ENCODE measurements at regions not wholly inside any gene's neighbourhood (a gene's known extent, or its start where the extent isn't known, plus 50 kb on each side); places are given as distances from the start of the nearest gene placed in this dataset.
A peak's percentile ranks its signal among the peaks of the same experiment; 100 is the strongest.
"Not testable (repeated sequence)": the region's sequence is repeated elsewhere in the genome, so short reads cannot be mapped to it uniquely, and the experiment has no call there.

- intact Hi-C loops (cut with DNase I; ENCODE audit: low total_unique reads) (no loop called here), in situ Hi-C loops (cut with MboI; ENCODE audit: low sequenced_read_pairs in 4 of 4) (no loop called here)
- no peaks in the 10 kb centered on the region for H3K9me3 ChIP-seq
- ATAC-seq = no peak
- H3K27ac ChIP-seq = no peak overlapping the region
- no peak for DNase-seq
- TF ChIP-seq POLR2A (IDR thresholded peaks at IDR 0.05) (no peak), CTCF (IDR thresholded peaks at IDR 0.05 in 4 of 5, conservative IDR thresholded peaks at IDR 0.05 in 1 of 5) (no peak)
- no peak overlapping the region for H3K4me3 ChIP-seq
- H3K27me3 ChIP-seq = no peaks in the 10 kb centered on the region
- H3K4me1 ChIP-seq = no peaks in the 10 kb centered on the region
- H3K36me3 ChIP-seq = no peaks in the 10 kb centered on the region
Measured at GRCh38 chr3:51605938-51606337, 65.1 kb upstream of the TEX264 start.

DNA sequence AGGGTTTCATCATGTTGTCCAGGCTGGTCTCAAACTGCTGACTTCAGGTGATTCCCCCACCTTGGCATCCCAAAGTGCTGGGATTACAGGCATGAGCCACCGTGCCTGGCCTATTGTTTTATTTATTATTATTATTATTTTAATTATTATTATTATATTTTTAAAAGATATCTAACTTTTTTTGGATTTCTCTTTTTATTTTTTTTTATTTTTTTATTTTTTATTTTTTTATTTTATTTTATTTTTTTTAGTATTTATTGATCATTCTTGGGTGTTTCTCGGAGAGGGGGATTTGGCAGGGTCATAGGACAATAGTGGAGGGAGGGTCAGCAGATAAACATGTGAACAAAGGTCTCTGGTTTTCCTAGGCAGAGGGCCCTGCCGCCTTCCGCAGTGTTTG, 64.2 kb upstream of the TEX264 start:
- H3K4me1 ChIP-seq; H3K36me3 ChIP-seq; H3K27me3 ChIP-seq; in situ Hi-C loops (cut with MboI; ENCODE audit: low sequenced_read_pairs in 4 of 4); DNase-seq; H3K4me3 ChIP-seq; H3K27ac ChIP-seq; H3K9me3 ChIP-seq; ATAC-seq; intact Hi-C loops (cut with DNase I; ENCODE audit: low total_unique reads): not testable (repeated sequence)

DNA sequence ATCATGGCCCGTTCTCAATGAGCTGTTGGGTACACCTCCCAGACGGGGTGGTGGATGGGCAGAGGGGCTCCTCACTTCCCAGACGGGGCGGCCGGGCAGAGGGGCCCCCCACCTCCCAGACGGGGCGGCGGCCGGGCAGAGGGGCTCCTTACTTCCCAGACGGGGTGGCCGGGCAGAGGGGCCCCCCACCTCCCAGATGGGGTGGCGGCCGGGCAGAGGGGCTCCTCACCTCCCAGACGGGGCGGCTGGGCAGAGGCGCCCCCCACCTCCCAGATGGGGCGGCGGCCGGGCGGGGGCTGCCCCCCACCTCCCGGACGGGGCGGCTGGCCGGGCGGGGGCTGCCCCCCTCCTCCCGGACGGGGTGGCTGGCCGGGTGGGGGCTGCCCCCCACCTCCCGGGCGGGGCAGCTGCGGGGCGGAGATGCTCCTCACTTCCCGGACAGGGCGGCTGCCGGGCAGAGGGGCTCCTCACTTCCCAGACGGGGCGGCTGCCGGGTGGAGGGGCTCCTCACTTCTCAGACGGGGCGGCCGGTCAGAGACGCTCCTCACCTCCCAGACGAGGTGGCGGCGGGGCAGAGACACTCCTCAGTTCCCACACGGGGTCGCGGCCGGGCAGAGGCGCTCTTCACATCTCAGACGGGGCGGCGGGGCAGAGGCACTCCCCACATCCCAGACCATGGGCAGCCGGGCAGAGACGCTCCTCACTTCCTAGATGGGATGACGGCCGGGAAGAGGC, 63.3 kb upstream of the TEX264 start:
- H3K4me3 ChIP-seq; ATAC-seq; in situ Hi-C loops (cut with MboI; ENCODE audit: low sequenced_read_pairs in 4 of 4); intact Hi-C loops (cut with DNase I; ENCODE audit: low total_unique reads); H3K27ac ChIP-seq; H3K36me3 ChIP-seq; H3K27me3 ChIP-seq; H3K4me1 ChIP-seq; H3K9me3 ChIP-seq; DNase-seq: not testable (repeated sequence)

DNA sequence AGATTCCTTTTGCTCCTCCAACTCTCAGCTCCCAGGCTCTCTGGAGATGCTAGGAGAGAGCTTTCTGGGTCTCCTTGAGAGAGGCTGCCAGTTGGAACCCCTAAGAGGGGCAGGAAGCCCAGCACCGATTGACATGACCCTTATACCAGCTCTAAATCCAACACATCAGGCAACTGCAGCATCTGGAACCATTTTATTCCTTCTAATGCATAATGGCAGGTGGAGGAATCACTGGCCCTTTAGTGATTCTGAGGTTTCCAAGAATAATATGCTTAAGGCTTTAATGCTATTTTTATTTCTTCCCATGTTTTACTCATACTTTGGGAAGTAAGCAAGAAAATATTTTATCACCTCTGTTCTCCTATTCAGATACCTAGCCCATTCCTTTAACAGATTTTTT, 60.3 kb upstream of the TEX264 start:
- TF ChIP-seq CTCF (IDR thresholded peaks at IDR 0.05 in 4 of 5, conservative IDR thresholded peaks at IDR 0.05 in 1 of 5) = no peak
- no peak for TF ChIP-seq POLR2A (IDR thresholded peaks at IDR 0.05)
- no peaks in the 10 kb centered on the region for H3K4me1 ChIP-seq
- in situ Hi-C loops (cut with MboI; ENCODE audit: low sequenced_read_pairs in 4 of 4) = no loop called here
- no peak overlapping the region for H3K4me3 ChIP-seq
- intact Hi-C loops (cut with DNase I; ENCODE audit: low total_unique reads) = no loop called here
- ATAC-seq = no peak
- H3K36me3 ChIP-seq = no peaks in the 10 kb centered on the region
- H3K9me3 ChIP-seq = no peaks in the 10 kb centered on the region
- DNase-seq = no peak
- no peaks in the 10 kb centered on the region for H3K27me3 ChIP-seq
- H3K27ac ChIP-seq = no peak overlapping the region

DNA sequence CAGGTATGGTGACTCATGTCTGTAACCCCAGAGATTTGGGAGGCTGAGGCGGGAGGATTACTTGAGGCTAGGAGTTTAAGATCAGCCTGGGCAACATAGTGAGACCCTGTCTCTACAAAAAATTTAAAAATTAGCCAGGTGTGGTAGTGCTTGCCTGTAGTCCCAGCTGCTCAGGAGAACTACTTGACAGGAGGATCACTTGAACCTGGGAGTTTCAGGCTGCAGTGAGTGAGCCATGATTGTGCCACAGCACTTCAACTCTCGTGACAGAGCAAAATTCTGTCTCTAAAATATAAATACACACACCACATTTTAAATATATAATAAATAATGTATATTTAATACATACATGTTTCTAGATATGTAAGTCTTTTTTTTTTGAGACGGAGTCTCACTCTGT, 53.5 kb upstream of the TEX264 start:
- no peaks in the 10 kb centered on the region for H3K27me3 ChIP-seq
- no peaks in the 10 kb centered on the region for H3K36me3 ChIP-seq
- intact Hi-C loops (cut with DNase I; ENCODE audit: low total_unique reads) (no loop called here), in situ Hi-C loops (cut with MboI; ENCODE audit: low sequenced_read_pairs in 4 of 4) (no loop called here)
- no peaks in the 10 kb centered on the region for H3K9me3 ChIP-seq
- no peak overlapping the region for H3K27ac ChIP-seq
- peaks cover 21 to 27% of the 10 kb centered on the region in 2 donors for H3K4me1 ChIP-seq
- TF ChIP-seq POLR2A (IDR thresholded peaks at IDR 0.05) (no peak), CTCF (IDR thresholded peaks at IDR 0.05 in 4 of 5, conservative IDR thresholded peaks at IDR 0.05 in 1 of 5) (no peak)
- H3K4me3 ChIP-seq = no peak overlapping the region
- DNase-seq (no peak), ATAC-seq (no peak)

- H3K4me3 ChIP-seq; H3K27ac ChIP-seq; ATAC-seq; H3K9me3 ChIP-seq; H3K36me3 ChIP-seq; in situ Hi-C loops (cut with MboI; ENCODE audit: low sequenced_read_pairs in 4 of 4); H3K27me3 ChIP-seq; intact Hi-C loops (cut with DNase I; ENCODE audit: low total_unique reads): not testable (repeated sequence)
- DNase-seq = peak in 1 of 2 donors; percentile 17
- peaks cover 22 to 32% of the 10 kb centered on the region in 2 donors for H3K4me1 ChIP-seq
Measured at GRCh38 chr3:51618038-51618437, 53.0 kb upstream of the TEX264 start.

Measured in gastrocnemius medialis (tissue), 4 donors.